K562 (cell line): ENCODE measurements at regions not wholly inside any gene's neighbourhood (a gene's known extent, or its start where the extent isn't known, plus 50 kb on each side); places are given as distances from the start of the nearest gene placed in this dataset.

Experiments
- ATAC-seq: fragments of 200-7000 bp; cut with Tn5 transposase; 3 replicates; pipeline ENCODE4 v1.9.1; 2020; ENCODE audit warnings: moderate library complexity
- BruUV-seq: library from RNA; stranded (reverse); fragments of 400-500 nt; replicated peaks from 2 replicates; lab custom pipeline; 2021; lab: Mats Ljungman, UMichigan
- CTCF ChIA-PET: fragments of 300-600 bp; formaldehyde crosslinking; extraction: SDS; loops from one replicate; lab custom pipeline; 2021; ENCODE audit warnings: low intra/inter-chr PET ratio; lab: Yijun Ruan, JAX
- POLR2A ChIA-PET: fragments of 300-600, 350-650 bp; sonication (Branson Sonifier 250); formaldehyde crosslinking; extraction: SDS; loops from one replicate; lab custom pipeline; 2021; ENCODE audit warnings: antibody characterized with exemption, inconsistent platforms; lab: Yijun Ruan, JAX
- DNase-seq, 4 experiments: peaks; one replicate each; pipeline versions ENCODE4 v3.0.0 to v3.0.0-alpha.2; 2011 to 2018; ENCODE audit warnings: low spot score in 3 of 4, mixed read lengths in 3 of 4; ENCODE audit errors: extremely low read depth in 1 of 4
- FAIRE-seq: peaks from 2 replicates; lab custom pipeline; 2011; peaks lifted over from hg19 to GRCh38; lab: Jason Lieb, UNC
- H2AFZ ChIP-seq: 2 replicates; pipeline ENCODE4 v1.6.0; 2011; ENCODE audit warnings: low read depth, low read length, control low read depth, inconsistent platforms
- H3K27ac ChIP-seq: fragments of 200-600 bp; 3 replicates; pipeline ENCODE4 v1.8.0; 2011; ENCODE audit warnings: low read depth, mild to moderate bottlenecking, control low read depth, inconsistent platforms, low read length, moderate library complexity, mixed read lengths; ENCODE audit errors: extremely low read depth
- H3K27me3 ChIP-seq, 2 experiments: fragments of 300-600 bp in 1 of 2; 2 replicates in 1 of 2; 3 replicates in 1 of 2; pipeline versions ENCODE4 v1.6.0 to v1.8.0; 2011; ENCODE audit warnings: inconsistent platforms in 2 of 2, low read length in 2 of 2, mild to moderate bottlenecking in 1 of 2, mixed read lengths in 1 of 2, moderate library complexity in 1 of 2; ENCODE audit not compliant: control insufficient read depth in 2 of 2, insufficient read depth in 2 of 2
- H3K36me3 ChIP-seq: fragments of 300-600 bp; 3 replicates; pipeline ENCODE4 v1.8.0; 2011; ENCODE audit warnings: mild to moderate bottlenecking, low read length, inconsistent platforms; ENCODE audit not compliant: control insufficient read depth, insufficient read depth
- H3K4me1 ChIP-seq, 2 experiments: fragments of 200-600 bp in 1 of 2; replicated peaks in 1 of 2; 2 replicates in 1 of 2; 3 replicates in 1 of 2; pipeline versions ENCODE4 v1.5.1 to v1.8.0; 2011; ENCODE audit warnings: inconsistent platforms in 2 of 2, low read length in 2 of 2, mild to moderate bottlenecking in 1 of 2, mixed read lengths in 1 of 2, moderate library complexity in 1 of 2; ENCODE audit not compliant: control insufficient read depth in 2 of 2, insufficient read depth in 2 of 2
- H3K4me2 ChIP-seq: 2 replicates; pipeline ENCODE4 v1.6.1; 2011; ENCODE audit warnings: low read length, control low read depth, inconsistent platforms, mixed read lengths; ENCODE audit not compliant: insufficient read depth
- H3K4me3 ChIP-seq: fragments of 200-600 bp; sonication (generic), shearing (Covaris generic); 2 replicates; pipeline ENCODE4 v1.5.1; 2016; ENCODE audit warnings: control low read depth, inconsistent platforms
- H3K79me2 ChIP-seq: fragments of 200-600 bp; 3 replicates; pipeline ENCODE4 v1.8.0; 2011; ENCODE audit warnings: low read length, inconsistent platforms; ENCODE audit not compliant: control insufficient read depth, insufficient read depth
- H3K9ac ChIP-seq, 2 experiments: 2 replicates each; pipeline versions ENCODE4 v1.6.0 to v1.6.1; 2011; ENCODE audit warnings: low read depth in 2 of 2, low read length in 2 of 2, control low read depth in 1 of 2, inconsistent platforms in 1 of 2, mild to moderate bottlenecking in 1 of 2, mixed read lengths in 1 of 2; ENCODE audit not compliant: insufficient read depth in 1 of 2
- H3K9me1 ChIP-seq: one replicate; pipeline ENCODE4 v1.6.0; 2011; ENCODE audit warnings: inconsistent platforms, mild to moderate bottlenecking, low read length, moderate library complexity; ENCODE audit not compliant: control insufficient read depth, insufficient read depth
- H3K9me3 ChIP-seq: replicated peaks from 2 replicates; pipeline ENCODE4 v1.5.1; 2011; ENCODE audit warnings: low read depth, low read length, inconsistent platforms; ENCODE audit not compliant: control insufficient read depth, insufficient read depth
- H4K20me1 ChIP-seq: replicated peaks from 2 replicates; pipeline ENCODE4 v1.6.1; 2011; ENCODE audit warnings: low read length, inconsistent platforms, mixed read lengths; ENCODE audit not compliant: control insufficient read depth, insufficient read depth
- ELF2 ChIP-seq: fragments of 250-450 bp; sonication (Bioruptor Pico); IDR thresholded peaks from 2 replicates; pipeline ENCODE4 v1.5.0; 2021; ENCODE audit warnings: mild to moderate bottlenecking
- HMG20B ChIP-seq: fragments of 250-450 bp; sonication (Bioruptor Pico); IDR thresholded peaks from 2 replicates; pipeline ENCODE4 v1.5.0; 2021; ENCODE audit warnings: mild to moderate bottlenecking
- ZBTB34 ChIP-seq: fragments of 250-450 bp; sonication (Bioruptor Pico); IDR thresholded peaks from 2 replicates; pipeline ENCODE4 v1.8.0; 2021; ENCODE audit warnings: mild to moderate bottlenecking, moderate library complexity
- ZBTB8A ChIP-seq: fragments of 450-650 bp; IDR thresholded peaks from 2 replicates; pipeline ENCODE4 v1.6.1; 2018; ENCODE audit warnings: mild to moderate bottlenecking, moderate library complexity; ENCODE audit not compliant: partially characterized antibody
- ZNF609 ChIP-seq: sonication (generic); formaldehyde crosslinking; IDR thresholded peaks from 2 replicates; pipeline ENCODE4 v1.8.1; 2023; ENCODE audit warnings: missing genetic modification reagents, mild to moderate bottlenecking, borderline replicate concordance
- WGBS: fragments of 100-300 bp; shearing (Covaris generic); methylation state at CpG from one replicate; pipeline ENCODE4 v1.1.6; 2016; ENCODE audit warnings: low coverage, mixed read lengths; ENCODE audit not compliant: insufficient coverage; ENCODE audit errors: missing lambda C conversion rate; 5-methylcytosine and 5-hydroxymethylcytosine counted together
- in situ Hi-C: fragments of 300-500 bp; cut with MboI; formaldehyde crosslinking; loops from 4 replicates; pipeline ENCODE4 v1.15.0; 2018; ENCODE audit warnings: inconsistent platforms, mixed read lengths
- intact Hi-C: fragments of 100-400 bp; cut with micrococcal nuclease; formaldehyde crosslinking; loops from 2 replicates; pipeline ENCODE4 v1.14.2; 2022

- WGBS, result 0% methylated on average over 2 of the region's 3 CpGs
- DNase-seq, result no peak
- H3K79me2 ChIP-seq, result no peaks in the 10 kb centered on the region
- FAIRE-seq, result no peak
- TF ChIP-seq ELF2 (CRISPR knock-in tag) (no peak), ZNF609 (CRISPR knock-in tag) (no peak), ZBTB8A (no peak), ZBTB34 (CRISPR knock-in tag) (no peak), HMG20B (CRISPR knock-in tag) (no peak)
- no peaks in the 10 kb centered on the region for H3K4me1 ChIP-seq
- H3K27me3 ChIP-seq, result no peaks in the 10 kb centered on the region
- H3K9ac ChIP-seq, result no peak overlapping the region
- POLR2A ChIA-PET, result no interaction called here
- CTCF ChIA-PET, result no interaction called here
- H3K9me3 ChIP-seq, result no peaks in the 10 kb centered on the region
- no peaks in the 10 kb centered on the region for H3K36me3 ChIP-seq
- in situ Hi-C loops, result no loop called here
- H3K4me2 ChIP-seq, result no peak overlapping the region
- H3K4me3 ChIP-seq, result no peak overlapping the region
- no peak for ATAC-seq
- no TSS peak for BruUV-seq
- no peak overlapping the region for H3K27ac ChIP-seq
- no peaks in the 10 kb centered on the region for H4K20me1 ChIP-seq
- intact Hi-C loops, result no loop called here
- no peak overlapping the region for H2AFZ ChIP-seq
- H3K9me1 ChIP-seq, result no peaks in the 10 kb centered on the region
Observed at GRCh38 chr13:33744589-33745369, 73.2 kb upstream of the RFC3 start.
